Natural killer cell (primary cell): ENCODE measurements at regions not wholly inside any gene's neighbourhood (a gene's known extent, or its start where the extent isn't known, plus 50 kb on each side); places are given as distances from the start of the nearest gene placed in this dataset.

Source experiments
- ATAC-seq, 3 donors: fragments of 150-1000 bp in 2 of 3; fragments of 200-7000 bp in 1 of 3; cut with Tn5 transposase; 1 replicate in 1 of 3; 2 replicates in 2 of 3; pipeline ENCODE4 v1.10.0; 2021; ENCODE audit warnings: mild to moderate bottlenecking in 2 of 3, moderate library complexity in 2 of 3
- DNase-seq, 2 donors: peaks; one replicate each; pipeline versions ENCODE4 v3.0.0 to v3.0.0-alpha.2; 2013 to 2021; ENCODE audit warnings: mixed read lengths in 1 of 2
- H3K27ac ChIP-seq: one replicate; pipeline ENCODE4 v1.5.1; 2013; ENCODE audit warnings: mild to moderate bottlenecking, low read length
- H3K27me3 ChIP-seq: one replicate; pipeline ENCODE4 v1.6.1; 2013; ENCODE audit warnings: low read length; ENCODE audit not compliant: control insufficient read depth, insufficient read depth
- H3K36me3 ChIP-seq: one replicate; pipeline ENCODE4 v1.6.1; 2013; ENCODE audit warnings: low read length; ENCODE audit not compliant: control insufficient read depth, insufficient read depth
- H3K4me1 ChIP-seq: one replicate; pipeline ENCODE4 v1.6.1; 2013; ENCODE audit warnings: low read length; ENCODE audit not compliant: control insufficient read depth, insufficient read depth
- H3K4me3 ChIP-seq: one replicate; pipeline ENCODE4 v1.5.1; 2013; ENCODE audit warnings: low read length
- H3K9me3 ChIP-seq: one replicate; pipeline ENCODE4 v1.6.1; 2013; ENCODE audit warnings: low read length; ENCODE audit not compliant: control insufficient read depth, insufficient read depth
- H3K27ac Mint-ChIP-seq, 2 donors: one replicate each; pipeline ENCODE4 v1.8.0; 2022; ENCODE audit warnings: mild to moderate bottlenecking in 2 of 2, mixed read lengths in 2 of 2, moderate library complexity in 1 of 2
- H3K27me3 Mint-ChIP-seq, 2 donors: one replicate each; pipeline ENCODE4 v1.8.0; 2022; ENCODE audit warnings: low read depth in 2 of 2, mixed read lengths in 2 of 2
- H3K36me3 Mint-ChIP-seq: one replicate; pipeline ENCODE4 v1.8.0; 2022; ENCODE audit warnings: mixed read lengths
- H3K4me1 Mint-ChIP-seq, 2 donors: one replicate each; pipeline ENCODE4 v1.8.0; 2022; ENCODE audit warnings: mixed read lengths in 2 of 2
- H3K4me3 Mint-ChIP-seq: one replicate; pipeline ENCODE4 v1.8.0; 2022; ENCODE audit warnings: mild to moderate bottlenecking, moderate library complexity, mixed read lengths
- H3K9me3 Mint-ChIP-seq, 2 donors: one replicate each; pipeline ENCODE4 v1.8.0; 2022; ENCODE audit warnings: mixed read lengths in 2 of 2
- WGBS: methylation state at CpG from one replicate; pipeline ENCODE4 v1.1.7; 2013; ENCODE audit warnings: missing lambda C conversion rate; ENCODE audit not compliant: insufficient coverage; 5-methylcytosine and 5-hydroxymethylcytosine counted together
- intact Hi-C: fragments of 100-400 bp; cut with micrococcal nuclease; formaldehyde crosslinking; loops from one replicate; pipeline ENCODE4 v1.14.2; 2022
- TF ChIP-seq, protein P1 (sequence below): fragments of 200-600 bp; IDR thresholded peaks from one replicate; pipeline ENCODE4 v1.8.0; 2022; ENCODE audit warnings: antibody characterized with exemption

GRCh38 chr5:13027874-13028273 is 916.6 kb downstream of the DNAH5 start:
- Mint-ChIP-seq H3K36me3 (no peaks in the 10 kb centered on the region), H3K27me3 (no peaks in the 10 kb centered on the region), H3K4me3 (no peak overlapping the region), H3K4me1 (no peaks in the 10 kb centered on the region), H3K27ac (no peak overlapping the region), H3K9me3 (peaks cover 2 to 3% of the 10 kb centered on the region in 2 donors)
- Histone ChIP-seq H3K4me1 (no peaks in the 10 kb centered on the region), H3K4me3 (no peak overlapping the region), H3K27ac (no peak overlapping the region), H3K36me3 (no peaks in the 10 kb centered on the region), H3K27me3 (no peaks in the 10 kb centered on the region), H3K9me3 (no peaks in the 10 kb centered on the region)
- intact Hi-C loops = no loop called here
- TF ChIP-seq, protein P1, sequence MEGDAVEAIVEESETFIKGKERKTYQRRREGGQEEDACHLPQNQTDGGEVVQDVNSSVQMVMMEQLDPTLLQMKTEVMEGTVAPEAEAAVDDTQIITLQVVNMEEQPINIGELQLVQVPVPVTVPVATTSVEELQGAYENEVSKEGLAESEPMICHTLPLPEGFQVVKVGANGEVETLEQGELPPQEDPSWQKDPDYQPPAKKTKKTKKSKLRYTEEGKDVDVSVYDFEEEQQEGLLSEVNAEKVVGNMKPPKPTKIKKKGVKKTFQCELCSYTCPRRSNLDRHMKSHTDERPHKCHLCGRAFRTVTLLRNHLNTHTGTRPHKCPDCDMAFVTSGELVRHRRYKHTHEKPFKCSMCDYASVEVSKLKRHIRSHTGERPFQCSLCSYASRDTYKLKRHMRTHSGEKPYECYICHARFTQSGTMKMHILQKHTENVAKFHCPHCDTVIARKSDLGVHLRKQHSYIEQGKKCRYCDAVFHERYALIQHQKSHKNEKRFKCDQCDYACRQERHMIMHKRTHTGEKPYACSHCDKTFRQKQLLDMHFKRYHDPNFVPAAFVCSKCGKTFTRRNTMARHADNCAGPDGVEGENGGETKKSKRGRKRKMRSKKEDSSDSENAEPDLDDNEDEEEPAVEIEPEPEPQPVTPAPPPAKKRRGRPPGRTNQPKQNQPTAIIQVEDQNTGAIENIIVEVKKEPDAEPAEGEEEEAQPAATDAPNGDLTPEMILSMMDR = no peak
- no peak for ATAC-seq
- no peak for DNase-seq
- 88% methylated on average over 3 of the region's 4 CpGs for WGBS

DNA sequence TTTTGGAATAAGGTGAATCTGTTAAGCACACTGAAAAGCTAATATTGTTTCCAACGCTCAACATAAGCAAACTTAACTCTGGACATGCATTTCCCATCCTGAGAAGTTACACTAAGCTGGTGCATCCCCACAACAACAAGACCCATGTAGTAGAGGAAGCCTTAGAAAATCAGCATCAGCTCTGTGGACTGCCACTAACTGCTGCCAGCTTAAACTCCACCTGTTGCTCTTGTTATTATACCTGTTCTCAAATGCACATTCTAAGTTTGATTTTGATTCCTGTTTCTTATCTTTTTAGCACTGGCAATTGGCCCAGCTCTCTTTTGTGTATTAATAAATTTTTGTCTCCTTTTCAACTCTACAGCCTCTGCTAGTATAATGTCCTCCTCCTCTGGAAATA is 924.8 kb downstream of the DNAH5 start:
- Mint-ChIP-seq H3K36me3 (no peaks in the 10 kb centered on the region), H3K4me1 (no peaks in the 10 kb centered on the region), H3K27me3 (no peaks in the 10 kb centered on the region), H3K4me3 (no peak overlapping the region), H3K27ac (no peak overlapping the region), H3K9me3 (peaks cover 0 to 2% of the 10 kb centered on the region in 2 donors)
- intact Hi-C loops = no loop called here
- Histone ChIP-seq H3K4me1 (no peaks in the 10 kb centered on the region), H3K27ac (no peak overlapping the region), H3K36me3 (no peaks in the 10 kb centered on the region), H3K4me3 (no peak overlapping the region), H3K9me3 (no peaks in the 10 kb centered on the region), H3K27me3 (no peaks in the 10 kb centered on the region)
- WGBS = 73% methylated on average over 1 of the region's 1 CpG
- ATAC-seq = no peak
- DNase-seq = no peak
- TF ChIP-seq, protein P1 = no peak

DNA sequence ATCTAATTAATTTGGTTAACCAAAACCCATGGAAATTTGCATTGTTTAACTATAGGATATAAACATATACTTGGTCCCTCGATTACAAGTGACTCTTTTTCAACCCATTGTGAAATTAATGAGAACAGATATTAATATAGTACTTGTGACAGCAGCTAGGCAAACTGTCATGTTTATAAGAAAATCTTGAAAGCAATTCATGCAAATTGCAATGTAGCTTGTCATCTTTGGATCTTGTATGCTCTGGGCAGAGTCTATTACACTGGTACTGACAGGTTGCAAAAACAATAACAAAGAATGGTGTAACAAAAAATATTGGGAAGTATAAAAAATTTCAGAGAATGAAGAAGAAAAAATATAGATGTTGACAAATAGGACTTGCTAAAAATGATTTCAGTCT is 941.0 kb downstream of the DNAH5 start:
- H3K9me3 Mint-ChIP-seq = peaks cover 0 to 8% of the 10 kb centered on the region in 2 donors
- no peak overlapping the region for H3K27ac ChIP-seq
- WGBS = 60% methylated on average over 1 of the region's 1 CpG
- H3K27ac Mint-ChIP-seq = no peak overlapping the region
- H3K4me1 ChIP-seq = no peaks in the 10 kb centered on the region
- ATAC-seq = no peak
- H3K36me3 ChIP-seq = no peaks in the 10 kb centered on the region
- TF ChIP-seq, protein P1 = no peak
- no peaks in the 10 kb centered on the region for H3K27me3 Mint-ChIP-seq
- H3K36me3 Mint-ChIP-seq = no peaks in the 10 kb centered on the region
- DNase-seq = no peak
- intact Hi-C loops = no loop called here
- no peak overlapping the region for H3K4me3 ChIP-seq
- H3K27me3 ChIP-seq = no peaks in the 10 kb centered on the region
- H3K4me3 Mint-ChIP-seq = no peak overlapping the region
- no peaks in the 10 kb centered on the region for H3K4me1 Mint-ChIP-seq
- H3K9me3 ChIP-seq = no peaks in the 10 kb centered on the region

DNA sequence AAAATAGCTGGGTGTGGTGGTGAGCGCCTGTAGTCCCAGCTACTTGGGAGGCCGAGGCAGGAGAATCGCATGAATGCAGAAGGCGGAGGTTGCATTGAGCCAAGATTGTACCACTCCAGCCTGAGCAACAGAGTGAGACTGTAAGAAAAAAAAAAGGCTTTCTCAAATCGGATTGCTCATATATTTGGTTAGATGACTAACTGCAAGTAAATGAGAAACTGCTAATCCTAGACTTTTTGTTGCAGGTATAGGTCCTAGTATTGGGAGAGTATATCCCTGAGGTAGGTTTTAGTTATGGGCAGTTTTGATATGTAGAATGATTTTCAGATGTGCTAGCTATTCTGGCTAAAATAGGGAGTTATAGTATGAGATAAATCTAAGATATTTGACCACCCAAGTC is 944.8 kb downstream of the DNAH5 start:
- no peak overlapping the region for H3K4me3 Mint-ChIP-seq
- intact Hi-C loops = no loop called here
- no peaks in the 10 kb centered on the region for H3K27me3 Mint-ChIP-seq
- 92% methylated on average over 5 of the region's 5 CpGs for WGBS
- no peaks in the 10 kb centered on the region for H3K36me3 ChIP-seq
- no peaks in the 10 kb centered on the region for H3K27me3 ChIP-seq
- H3K9me3 ChIP-seq = no peaks in the 10 kb centered on the region
- H3K36me3 Mint-ChIP-seq = no peaks in the 10 kb centered on the region
- no peaks in the 10 kb centered on the region for H3K4me1 Mint-ChIP-seq
- DNase-seq = no peak
- H3K27ac ChIP-seq = no peak overlapping the region
- H3K27ac Mint-ChIP-seq = no peak overlapping the region
- H3K9me3 Mint-ChIP-seq = peaks cover 0 to 8% of the 10 kb centered on the region in 2 donors
- TF ChIP-seq, protein P1 = no peak
- no peaks in the 10 kb centered on the region for H3K4me1 ChIP-seq
- no peak overlapping the region for H3K4me3 ChIP-seq
- no peak for ATAC-seq
